ENCODE measurements at regions not wholly inside any gene's neighbourhood (a gene's known extent, or its start where the extent isn't known, plus 50 kb on each side); places are given as distances from the start of the nearest gene placed in this dataset.

GRCh38 chr11:87583931-87584330 is 546.2 kb downstream of the TMEM135 start:
- intact Hi-C loops (cut with DNase I), result no loop called here
- no peak overlapping the region for H3K4me3 ChIP-seq (ENCODE audit: low read length in 3 of 3)
- H3K27me3 ChIP-seq (ENCODE audit: control insufficient read depth, insufficient read depth, low read length), result no peaks in the 10 kb centered on the region
- no peak overlapping the region for H3K27ac ChIP-seq (ENCODE audit: low read depth in 2 of 2, low read length in 2 of 2)
- FAIRE-seq (no peak), DNase-seq (no peak)
- no peak for TF ChIP-seq CTCF (IDR thresholded peaks at IDR 0.05; ENCODE audit: borderline replicate concordance, extremely low read depth, insufficient read depth)
- H3K36me3 ChIP-seq (ENCODE audit: control insufficient read depth in 2 of 3, insufficient read depth in 3 of 3, low read length in 3 of 3), result no peaks in the 10 kb centered on the region
- no peaks in the 10 kb centered on the region for H3K9me3 ChIP-seq (ENCODE audit: control insufficient read depth in 2 of 3, insufficient read depth in 1 of 3, low read length in 3 of 3)
- H3K4me1 ChIP-seq (ENCODE audit: control insufficient read depth in 2 of 3, insufficient read depth in 2 of 3, low read depth in 1 of 3, low read length in 3 of 3), result no peaks in the 10 kb centered on the region
- no peak overlapping the region for H3K9ac ChIP-seq (ENCODE audit: low read length in 3 of 3)

GRCh38 chr11:87575088-87575487 is 537.4 kb downstream of the TMEM135 start:
- Histone ChIP-seq H3K4me1 (ENCODE audit: control insufficient read depth in 2 of 3, insufficient read depth in 2 of 3, low read depth in 1 of 3, low read length in 3 of 3) (no peaks in the 10 kb centered on the region), H3K36me3 (ENCODE audit: control insufficient read depth in 2 of 3, insufficient read depth in 3 of 3, low read length in 3 of 3) (no peaks in the 10 kb centered on the region), H3K27ac (ENCODE audit: low read depth in 2 of 2, low read length in 2 of 2) (no peak overlapping the region), H3K27me3 (ENCODE audit: control insufficient read depth, insufficient read depth, low read length) (no peaks in the 10 kb centered on the region), H3K4me3 (ENCODE audit: low read length in 3 of 3) (no peak overlapping the region), H3K9ac (ENCODE audit: low read length in 3 of 3) (no peak overlapping the region), H3K9me3 (ENCODE audit: control insufficient read depth in 2 of 3, insufficient read depth in 1 of 3, low read length in 3 of 3) (no peaks in the 10 kb centered on the region)
- TF ChIP-seq CTCF (IDR thresholded peaks at IDR 0.05; ENCODE audit: borderline replicate concordance, extremely low read depth, insufficient read depth), result no peak
- FAIRE-seq (no peak), DNase-seq (no peak)
- intact Hi-C loops (cut with DNase I), result no loop called here

GRCh38 chr11:87574193-87574592 is 536.5 kb downstream of the TMEM135 start:
- no peak overlapping the region for H3K9ac ChIP-seq (ENCODE audit: low read length in 3 of 3)
- FAIRE-seq (no peak), DNase-seq (no peak)
- H3K4me3 ChIP-seq (ENCODE audit: low read length in 3 of 3), result no peak overlapping the region
- TF ChIP-seq CTCF (IDR thresholded peaks at IDR 0.05; ENCODE audit: borderline replicate concordance, extremely low read depth, insufficient read depth), result no peak
- no peaks in the 10 kb centered on the region for H3K36me3 ChIP-seq (ENCODE audit: control insufficient read depth in 2 of 3, insufficient read depth in 3 of 3, low read length in 3 of 3)
- no peaks in the 10 kb centered on the region for H3K9me3 ChIP-seq (ENCODE audit: control insufficient read depth in 2 of 3, insufficient read depth in 1 of 3, low read length in 3 of 3)
- H3K4me1 ChIP-seq (ENCODE audit: control insufficient read depth in 2 of 3, insufficient read depth in 2 of 3, low read depth in 1 of 3, low read length in 3 of 3), result no peaks in the 10 kb centered on the region
- H3K27me3 ChIP-seq (ENCODE audit: control insufficient read depth, insufficient read depth, low read length), result no peaks in the 10 kb centered on the region
- intact Hi-C loops (cut with DNase I), result no loop called here
- no peak overlapping the region for H3K27ac ChIP-seq (ENCODE audit: low read depth in 2 of 2, low read length in 2 of 2)

GRCh38 chr11:87573708-87574107 is 536.0 kb downstream of the TMEM135 start:
- H3K4me1 ChIP-seq (ENCODE audit: control insufficient read depth in 2 of 3, insufficient read depth in 2 of 3, low read depth in 1 of 3, low read length in 3 of 3), result no peaks in the 10 kb centered on the region
- intact Hi-C loops (cut with DNase I), result no loop called here
- FAIRE-seq, result no peak

More at GRCh38 chr11:87573708-87574107, 536.0 kb downstream of the TMEM135 start:
- Histone ChIP-seq H3K9ac (ENCODE audit: low read length in 3 of 3) (no peak overlapping the region), H3K4me3 (ENCODE audit: low read length in 3 of 3) (no peak overlapping the region), H3K27ac (ENCODE audit: low read depth in 2 of 2, low read length in 2 of 2) (no peak overlapping the region), H3K36me3 (ENCODE audit: control insufficient read depth in 2 of 3, insufficient read depth in 3 of 3, low read length in 3 of 3) (no peaks in the 10 kb centered on the region), H3K9me3 (ENCODE audit: control insufficient read depth in 2 of 3, insufficient read depth in 1 of 3, low read length in 3 of 3) (no peaks in the 10 kb centered on the region), H3K27me3 (ENCODE audit: control insufficient read depth, insufficient read depth, low read length) (no peaks in the 10 kb centered on the region)
- no peak for TF ChIP-seq CTCF (IDR thresholded peaks at IDR 0.05; ENCODE audit: borderline replicate concordance, extremely low read depth, insufficient read depth)
- no peak for DNase-seq
